ENCODE measurements at regions not wholly inside any gene's neighbourhood (a gene's known extent, or its start where the extent isn't known, plus 50 kb on each side); places are given as distances from the start of the nearest gene placed in this dataset.

- H3K4me3 ChIP-seq (replicated peaks; ENCODE audit: low read depth, low read length), result no peak overlapping the region
- DNase-seq (ENCODE audit: extremely low read depth, low read depth), result no peak
- TF ChIP-seq, protein P1, sequence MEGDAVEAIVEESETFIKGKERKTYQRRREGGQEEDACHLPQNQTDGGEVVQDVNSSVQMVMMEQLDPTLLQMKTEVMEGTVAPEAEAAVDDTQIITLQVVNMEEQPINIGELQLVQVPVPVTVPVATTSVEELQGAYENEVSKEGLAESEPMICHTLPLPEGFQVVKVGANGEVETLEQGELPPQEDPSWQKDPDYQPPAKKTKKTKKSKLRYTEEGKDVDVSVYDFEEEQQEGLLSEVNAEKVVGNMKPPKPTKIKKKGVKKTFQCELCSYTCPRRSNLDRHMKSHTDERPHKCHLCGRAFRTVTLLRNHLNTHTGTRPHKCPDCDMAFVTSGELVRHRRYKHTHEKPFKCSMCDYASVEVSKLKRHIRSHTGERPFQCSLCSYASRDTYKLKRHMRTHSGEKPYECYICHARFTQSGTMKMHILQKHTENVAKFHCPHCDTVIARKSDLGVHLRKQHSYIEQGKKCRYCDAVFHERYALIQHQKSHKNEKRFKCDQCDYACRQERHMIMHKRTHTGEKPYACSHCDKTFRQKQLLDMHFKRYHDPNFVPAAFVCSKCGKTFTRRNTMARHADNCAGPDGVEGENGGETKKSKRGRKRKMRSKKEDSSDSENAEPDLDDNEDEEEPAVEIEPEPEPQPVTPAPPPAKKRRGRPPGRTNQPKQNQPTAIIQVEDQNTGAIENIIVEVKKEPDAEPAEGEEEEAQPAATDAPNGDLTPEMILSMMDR (IDR thresholded peaks at IDR 0.05; ENCODE audit: low read depth, low read length, missing control alignments), result no peak
These were observed 219.7 kb upstream of the SFSWAP start for GRCh38 chr12:131491155-131491554.

DNA sequence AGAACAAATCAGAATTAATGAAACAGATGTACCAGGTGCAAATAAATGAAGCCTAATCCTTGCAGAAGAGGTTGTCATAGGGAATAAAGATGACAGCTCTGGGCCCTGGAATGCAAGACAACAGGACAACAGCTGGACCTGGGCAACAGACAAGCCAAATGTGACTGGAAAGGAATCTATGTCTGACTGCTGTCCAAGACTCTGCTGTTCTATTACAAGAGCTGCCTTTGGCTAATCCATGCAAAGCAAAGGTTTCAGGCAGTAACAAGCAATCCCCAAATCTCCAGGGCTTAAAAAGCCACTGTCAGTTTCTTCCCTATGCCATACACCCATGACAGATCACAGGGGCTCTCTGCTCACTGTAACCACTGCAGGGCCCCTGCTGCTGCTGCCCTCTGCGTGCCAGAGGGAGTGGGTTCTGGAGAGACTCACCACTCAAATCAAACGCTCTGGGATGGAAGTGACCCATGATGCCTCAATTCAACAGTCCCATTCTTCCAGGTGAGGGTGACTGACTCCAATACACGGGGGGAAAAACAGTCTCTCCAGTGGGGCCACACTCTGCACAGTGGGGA, 218.9 kb upstream of the SFSWAP start:
- H3K4me3 ChIP-seq (replicated peaks; ENCODE audit: low read depth, low read length), result no peak overlapping the region
- no peak for DNase-seq (ENCODE audit: extremely low read depth, low read depth)
- TF ChIP-seq, protein P1 (IDR thresholded peaks at IDR 0.05; ENCODE audit: low read depth, low read length, missing control alignments), result no peak

- no peak for DNase-seq (ENCODE audit: extremely low read depth, low read depth)
- H3K4me3 ChIP-seq (replicated peaks; ENCODE audit: low read depth, low read length), result no peak overlapping the region
- TF ChIP-seq, protein P1 (IDR thresholded peaks at IDR 0.05; ENCODE audit: low read depth, low read length, missing control alignments), result no peak
These were observed 217.6 kb upstream of the SFSWAP start for GRCh38 chr12:131493068-131493826.

GRCh38 chr12:131494216-131494615, 216.7 kb upstream of the SFSWAP start:
- TF ChIP-seq, protein P1 (IDR thresholded peaks at IDR 0.05; ENCODE audit: low read depth, low read length, missing control alignments), result no peak
- no peak overlapping the region for H3K4me3 ChIP-seq (replicated peaks; ENCODE audit: low read depth, low read length)
- no peak for DNase-seq (ENCODE audit: extremely low read depth, low read depth)

GRCh38 chr12:131494741-131495524, 216.0 kb upstream of the SFSWAP start:
- no peak for DNase-seq (ENCODE audit: extremely low read depth, low read depth)
- TF ChIP-seq, protein P1 (IDR thresholded peaks at IDR 0.05; ENCODE audit: low read depth, low read length, missing control alignments), result no peak
- no peak overlapping the region for H3K4me3 ChIP-seq (replicated peaks; ENCODE audit: low read depth, low read length)

GRCh38 chr12:131497966-131498365, 212.9 kb upstream of the SFSWAP start:
- TF ChIP-seq, protein P1 (IDR thresholded peaks at IDR 0.05; ENCODE audit: low read depth, low read length, missing control alignments), result no peak
- H3K4me3 ChIP-seq (replicated peaks; ENCODE audit: low read depth, low read length), result no peak overlapping the region
- no peak for DNase-seq (ENCODE audit: extremely low read depth, low read depth)

Measured in HFF-Myc (cell line).